ENCODE measurements at regions not wholly inside any gene's neighbourhood (a gene's known extent, or its start where the extent isn't known, plus 50 kb on each side); places are given as distances from the start of the nearest gene placed in this dataset.
"Not testable (repeated sequence)": the region's sequence is repeated elsewhere in the genome, so short reads cannot be mapped to it uniquely, and the experiment has no call there.

DNA sequence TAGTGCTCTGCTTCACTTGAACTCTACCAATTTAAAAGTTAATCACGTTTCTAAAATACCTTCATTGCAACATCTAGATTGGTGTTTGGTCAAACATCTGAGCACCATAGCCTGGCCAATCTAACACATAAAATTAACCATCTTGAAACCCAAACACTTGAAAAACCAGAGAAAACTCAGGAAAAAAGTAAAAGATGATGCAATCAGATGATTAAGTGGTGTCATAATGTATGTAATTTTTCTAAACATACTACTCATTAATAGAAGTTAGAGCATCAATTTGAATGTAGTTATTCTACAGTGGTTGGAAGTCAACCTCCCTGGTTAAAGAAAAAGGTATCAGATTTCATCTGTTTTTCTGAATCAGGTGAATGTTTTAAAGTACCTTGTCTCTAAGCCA lies 228.6 kb upstream of the ID4 start:
- H3K9me3 ChIP-seq (ENCODE audit: control insufficient read depth, low read length), result no peaks in the 10 kb centered on the region
- no peak overlapping the region for H3K4me3 ChIP-seq (ENCODE audit: low read length)
- TF ChIP-seq, protein P1, sequence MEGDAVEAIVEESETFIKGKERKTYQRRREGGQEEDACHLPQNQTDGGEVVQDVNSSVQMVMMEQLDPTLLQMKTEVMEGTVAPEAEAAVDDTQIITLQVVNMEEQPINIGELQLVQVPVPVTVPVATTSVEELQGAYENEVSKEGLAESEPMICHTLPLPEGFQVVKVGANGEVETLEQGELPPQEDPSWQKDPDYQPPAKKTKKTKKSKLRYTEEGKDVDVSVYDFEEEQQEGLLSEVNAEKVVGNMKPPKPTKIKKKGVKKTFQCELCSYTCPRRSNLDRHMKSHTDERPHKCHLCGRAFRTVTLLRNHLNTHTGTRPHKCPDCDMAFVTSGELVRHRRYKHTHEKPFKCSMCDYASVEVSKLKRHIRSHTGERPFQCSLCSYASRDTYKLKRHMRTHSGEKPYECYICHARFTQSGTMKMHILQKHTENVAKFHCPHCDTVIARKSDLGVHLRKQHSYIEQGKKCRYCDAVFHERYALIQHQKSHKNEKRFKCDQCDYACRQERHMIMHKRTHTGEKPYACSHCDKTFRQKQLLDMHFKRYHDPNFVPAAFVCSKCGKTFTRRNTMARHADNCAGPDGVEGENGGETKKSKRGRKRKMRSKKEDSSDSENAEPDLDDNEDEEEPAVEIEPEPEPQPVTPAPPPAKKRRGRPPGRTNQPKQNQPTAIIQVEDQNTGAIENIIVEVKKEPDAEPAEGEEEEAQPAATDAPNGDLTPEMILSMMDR (conservative IDR thresholded peaks at IDR 0.05), result no peak
- H3K27ac ChIP-seq (ENCODE audit: low read depth, low read length), result no peak overlapping the region
- no peaks in the 10 kb centered on the region for H3K4me1 Mint-ChIP-seq
- H3K9me3 Mint-ChIP-seq, result no peaks in the 10 kb centered on the region
- no peaks in the 10 kb centered on the region for H3K4me1 ChIP-seq (ENCODE audit: control insufficient read depth, insufficient read depth, low read length)
- H3K9ac ChIP-seq (ENCODE audit: extremely low read depth, low read length, poor library complexity, severe bottlenecking), result no peak overlapping the region
- no peaks in the 10 kb centered on the region for H3K36me3 Mint-ChIP-seq (ENCODE audit: low read depth)
- 90 to 100% methylated on average over 1 of the region's 1 CpG for WGBS, 2 experiments (ENCODE audit: insufficient coverage in 1 of 2, insufficient read length in 1 of 2)
- no peaks in the 10 kb centered on the region for H3K36me3 ChIP-seq (ENCODE audit: control insufficient read depth, insufficient read depth, low read length)
- no peak overlapping the region for H3K4me3 Mint-ChIP-seq
- H3K27ac Mint-ChIP-seq, result no peak overlapping the region
- H3K27me3 Mint-ChIP-seq (ENCODE audit: insufficient read depth), result no peaks in the 10 kb centered on the region
- H3K27me3 ChIP-seq (ENCODE audit: control insufficient read depth, insufficient read depth, low read length, poor library complexity, severe bottlenecking), result no peaks in the 10 kb centered on the region
- DNase-seq, result no peak

DNA sequence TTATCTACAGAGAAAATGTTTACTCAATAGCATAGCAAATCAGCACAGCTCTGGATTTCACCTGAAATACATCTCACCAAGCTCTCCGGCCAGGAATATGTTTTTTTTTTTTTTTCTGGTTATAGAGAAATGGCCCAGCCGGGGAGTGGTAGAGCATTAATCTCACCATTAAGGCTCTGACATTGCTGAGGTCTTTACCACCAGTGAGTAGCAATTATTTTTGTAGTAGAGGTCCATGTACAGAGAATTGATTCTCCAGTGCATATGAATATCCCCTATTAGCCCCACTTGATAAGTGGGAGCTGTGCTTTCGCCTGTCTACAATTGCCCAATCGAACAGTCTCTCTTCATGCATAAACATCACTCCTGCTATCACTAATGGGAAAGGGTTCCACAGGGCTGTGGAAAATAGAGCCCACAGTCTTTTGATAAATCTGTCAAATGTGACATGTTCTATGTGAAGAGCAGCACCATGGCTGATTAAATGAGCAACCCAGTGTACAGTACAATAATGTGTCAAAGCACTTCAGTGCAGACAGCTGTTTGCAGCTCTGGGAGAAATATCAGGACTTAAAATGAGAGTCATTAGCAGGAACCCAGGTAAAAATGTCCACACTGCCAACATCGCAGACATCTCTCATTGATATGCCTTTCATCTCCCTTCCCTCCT lies 227.1 kb upstream of the ID4 start:
- no peaks in the 10 kb centered on the region for H3K9me3 Mint-ChIP-seq
- no peaks in the 10 kb centered on the region for H3K27me3 Mint-ChIP-seq (ENCODE audit: insufficient read depth)
- H3K27ac Mint-ChIP-seq, result no peak overlapping the region
- H3K9ac ChIP-seq (ENCODE audit: extremely low read depth, low read length, poor library complexity, severe bottlenecking), result no peak overlapping the region
- H3K27ac ChIP-seq (ENCODE audit: low read depth, low read length), result no peak overlapping the region
- WGBS, 2 experiments (ENCODE audit: insufficient coverage in 1 of 2, insufficient read length in 1 of 2), result 95 to 100% methylated on average over 2 to 5 of the region's 5 CpGs
- no peaks in the 10 kb centered on the region for H3K4me1 Mint-ChIP-seq
- H3K36me3 Mint-ChIP-seq (ENCODE audit: low read depth), result no peaks in the 10 kb centered on the region
- TF ChIP-seq, protein P1 (conservative IDR thresholded peaks at IDR 0.05), result no peak
- H3K27me3 ChIP-seq (ENCODE audit: control insufficient read depth, insufficient read depth, low read length, poor library complexity, severe bottlenecking), result no peaks in the 10 kb centered on the region
- H3K4me3 Mint-ChIP-seq, result no peak overlapping the region
- H3K4me3 ChIP-seq (ENCODE audit: low read length), result no peak overlapping the region
- no peaks in the 10 kb centered on the region for H3K36me3 ChIP-seq (ENCODE audit: control insufficient read depth, insufficient read depth, low read length)
- no peaks in the 10 kb centered on the region for H3K4me1 ChIP-seq (ENCODE audit: control insufficient read depth, insufficient read depth, low read length)
- DNase-seq, result no peak
- H3K9me3 ChIP-seq (ENCODE audit: control insufficient read depth, low read length), result no peaks in the 10 kb centered on the region

DNA sequence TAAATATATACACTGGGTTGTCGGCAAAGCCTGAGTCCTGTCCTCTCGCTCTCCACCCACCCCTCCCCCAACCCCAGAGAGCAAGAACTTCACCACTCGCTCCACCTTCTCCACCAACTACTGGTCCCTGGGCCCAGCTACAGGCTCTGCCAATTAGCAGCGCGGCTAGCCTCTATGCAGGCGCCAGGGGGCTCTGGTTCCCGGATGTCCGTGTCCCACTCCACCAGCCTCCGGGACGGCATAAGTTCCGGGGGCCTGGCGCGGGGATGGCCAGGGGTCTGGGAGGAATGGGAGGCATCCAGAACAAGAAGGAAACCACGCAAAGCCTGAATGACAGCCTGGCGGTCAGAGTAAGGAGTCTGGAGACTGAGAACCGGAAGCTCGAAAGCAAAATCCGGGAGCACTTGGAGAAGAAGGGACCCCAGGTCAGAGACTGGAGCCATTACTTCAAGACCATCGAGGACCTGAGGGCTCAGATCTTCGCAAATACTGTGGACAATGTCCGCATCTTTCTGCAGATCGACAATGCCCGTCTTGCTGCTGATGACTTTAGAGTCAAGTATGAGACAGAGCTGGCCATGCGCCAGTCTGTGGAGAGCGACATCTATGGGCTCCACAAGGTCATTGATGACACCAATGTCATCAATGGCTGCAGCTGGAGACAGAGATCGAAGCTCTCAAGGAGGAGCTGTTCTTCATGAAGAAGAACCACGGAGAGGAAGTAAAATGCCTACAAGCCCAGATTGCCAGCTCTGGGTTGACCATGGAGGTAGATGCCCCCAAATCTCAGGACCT lies 224.3 kb upstream of the ID4 start:
- H3K27me3 ChIP-seq (ENCODE audit: control insufficient read depth, insufficient read depth, low read length, poor library complexity, severe bottlenecking); H3K9me3 ChIP-seq (ENCODE audit: control insufficient read depth, low read length); H3K9ac ChIP-seq (ENCODE audit: extremely low read depth, low read length, poor library complexity, severe bottlenecking); H3K36me3 ChIP-seq (ENCODE audit: control insufficient read depth, insufficient read depth, low read length); H3K4me1 ChIP-seq (ENCODE audit: control insufficient read depth, insufficient read depth, low read length); H3K36me3 Mint-ChIP-seq (ENCODE audit: low read depth); H3K27me3 Mint-ChIP-seq (ENCODE audit: insufficient read depth); DNase-seq; H3K27ac Mint-ChIP-seq; H3K4me3 ChIP-seq (ENCODE audit: low read length); H3K27ac ChIP-seq (ENCODE audit: low read depth, low read length); H3K4me3 Mint-ChIP-seq; H3K4me1 Mint-ChIP-seq; H3K9me3 Mint-ChIP-seq: not testable (repeated sequence)
- WGBS, 2 experiments (ENCODE audit: insufficient coverage in 1 of 2, insufficient read length in 1 of 2), result 95 to 98% methylated on average over 13 to 27 of the region's 27 CpGs

All from endodermal cell (in vitro differentiated cells).